H1 (cell line): ENCODE measurements at regions not wholly inside any gene's neighbourhood (a gene's known extent, or its start where the extent isn't known, plus 50 kb on each side); places are given as distances from the start of the nearest gene placed in this dataset.

Experiments used
- CEBPB ChIP-seq: IDR thresholded peaks from 2 replicates; pipeline ENCODE4 v1.6.1; 2012; ENCODE audit warnings: low read depth, low read length
- PHF8 ChIP-seq: fragments of 200-600 bp; sonication (generic); conservative IDR thresholded peaks from 2 replicates; pipeline ENCODE4 v1.7.1; 2012; ENCODE audit warnings: low read depth, mild to moderate bottlenecking, inconsistent platforms, low read length, moderate library complexity
- TF ChIP-seq, protein P1 (sequence below), 3 experiments: IDR thresholded peaks; 1 replicate in 2 of 3; 2 replicates in 1 of 3; pipeline versions ENCODE4 v1.5.1 to v1.6.1; 2011; ENCODE audit warnings: low read length in 3 of 3, mild to moderate bottlenecking in 3 of 3, inconsistent platforms in 2 of 3, low read depth in 1 of 3, moderate library complexity in 1 of 3; ENCODE audit not compliant: insufficient read depth in 1 of 3; ENCODE audit errors: control extremely low read depth in 1 of 3
- TF ChIP-seq, protein P2 (sequence below): fragments of 300-600 bp; sonication (generic); IDR thresholded peaks from 2 replicates; pipeline ENCODE4 v1.7.1; 2012; ENCODE audit warnings: low read length, moderate library complexity, mild to moderate bottlenecking, inconsistent platforms; ENCODE audit not compliant: insufficient replicate concordance
- TF ChIP-seq, protein P3 (sequence below): IDR thresholded peaks from 2 replicates; pipeline ENCODE4 v1.6.1; 2011; ENCODE audit warnings: low read length, improper control_type of control experiment

DNA sequence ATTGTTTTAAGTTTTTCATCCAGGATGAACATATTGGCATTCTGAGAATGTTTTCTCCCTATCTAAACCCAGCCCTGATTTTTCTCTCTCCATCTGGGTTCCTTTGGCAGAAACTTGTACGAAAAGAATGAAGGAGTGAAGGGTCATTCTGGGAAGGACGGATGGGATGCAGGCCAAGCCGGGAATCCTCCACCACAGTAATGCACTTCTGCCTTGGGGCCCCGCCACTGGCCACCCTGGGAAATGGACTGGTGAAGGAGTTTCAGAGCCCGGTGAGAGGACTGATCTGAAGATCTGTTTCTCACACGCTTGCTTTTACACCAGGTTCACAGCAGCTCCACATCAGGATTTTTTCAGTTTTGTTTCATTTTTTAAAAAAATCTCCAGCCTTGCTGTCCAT lies 554.8 kb downstream of the BNC2 start:
- TF ChIP-seq, protein P1, sequence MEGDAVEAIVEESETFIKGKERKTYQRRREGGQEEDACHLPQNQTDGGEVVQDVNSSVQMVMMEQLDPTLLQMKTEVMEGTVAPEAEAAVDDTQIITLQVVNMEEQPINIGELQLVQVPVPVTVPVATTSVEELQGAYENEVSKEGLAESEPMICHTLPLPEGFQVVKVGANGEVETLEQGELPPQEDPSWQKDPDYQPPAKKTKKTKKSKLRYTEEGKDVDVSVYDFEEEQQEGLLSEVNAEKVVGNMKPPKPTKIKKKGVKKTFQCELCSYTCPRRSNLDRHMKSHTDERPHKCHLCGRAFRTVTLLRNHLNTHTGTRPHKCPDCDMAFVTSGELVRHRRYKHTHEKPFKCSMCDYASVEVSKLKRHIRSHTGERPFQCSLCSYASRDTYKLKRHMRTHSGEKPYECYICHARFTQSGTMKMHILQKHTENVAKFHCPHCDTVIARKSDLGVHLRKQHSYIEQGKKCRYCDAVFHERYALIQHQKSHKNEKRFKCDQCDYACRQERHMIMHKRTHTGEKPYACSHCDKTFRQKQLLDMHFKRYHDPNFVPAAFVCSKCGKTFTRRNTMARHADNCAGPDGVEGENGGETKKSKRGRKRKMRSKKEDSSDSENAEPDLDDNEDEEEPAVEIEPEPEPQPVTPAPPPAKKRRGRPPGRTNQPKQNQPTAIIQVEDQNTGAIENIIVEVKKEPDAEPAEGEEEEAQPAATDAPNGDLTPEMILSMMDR (IDR thresholded peaks at IDR 0.05; ENCODE audit: control extremely low read depth in 1 of 3, insufficient read depth in 1 of 3, low read depth in 1 of 3, low read length in 3 of 3): no peak
- no peak for TF ChIP-seq CEBPB
- TF ChIP-seq, protein P2, sequence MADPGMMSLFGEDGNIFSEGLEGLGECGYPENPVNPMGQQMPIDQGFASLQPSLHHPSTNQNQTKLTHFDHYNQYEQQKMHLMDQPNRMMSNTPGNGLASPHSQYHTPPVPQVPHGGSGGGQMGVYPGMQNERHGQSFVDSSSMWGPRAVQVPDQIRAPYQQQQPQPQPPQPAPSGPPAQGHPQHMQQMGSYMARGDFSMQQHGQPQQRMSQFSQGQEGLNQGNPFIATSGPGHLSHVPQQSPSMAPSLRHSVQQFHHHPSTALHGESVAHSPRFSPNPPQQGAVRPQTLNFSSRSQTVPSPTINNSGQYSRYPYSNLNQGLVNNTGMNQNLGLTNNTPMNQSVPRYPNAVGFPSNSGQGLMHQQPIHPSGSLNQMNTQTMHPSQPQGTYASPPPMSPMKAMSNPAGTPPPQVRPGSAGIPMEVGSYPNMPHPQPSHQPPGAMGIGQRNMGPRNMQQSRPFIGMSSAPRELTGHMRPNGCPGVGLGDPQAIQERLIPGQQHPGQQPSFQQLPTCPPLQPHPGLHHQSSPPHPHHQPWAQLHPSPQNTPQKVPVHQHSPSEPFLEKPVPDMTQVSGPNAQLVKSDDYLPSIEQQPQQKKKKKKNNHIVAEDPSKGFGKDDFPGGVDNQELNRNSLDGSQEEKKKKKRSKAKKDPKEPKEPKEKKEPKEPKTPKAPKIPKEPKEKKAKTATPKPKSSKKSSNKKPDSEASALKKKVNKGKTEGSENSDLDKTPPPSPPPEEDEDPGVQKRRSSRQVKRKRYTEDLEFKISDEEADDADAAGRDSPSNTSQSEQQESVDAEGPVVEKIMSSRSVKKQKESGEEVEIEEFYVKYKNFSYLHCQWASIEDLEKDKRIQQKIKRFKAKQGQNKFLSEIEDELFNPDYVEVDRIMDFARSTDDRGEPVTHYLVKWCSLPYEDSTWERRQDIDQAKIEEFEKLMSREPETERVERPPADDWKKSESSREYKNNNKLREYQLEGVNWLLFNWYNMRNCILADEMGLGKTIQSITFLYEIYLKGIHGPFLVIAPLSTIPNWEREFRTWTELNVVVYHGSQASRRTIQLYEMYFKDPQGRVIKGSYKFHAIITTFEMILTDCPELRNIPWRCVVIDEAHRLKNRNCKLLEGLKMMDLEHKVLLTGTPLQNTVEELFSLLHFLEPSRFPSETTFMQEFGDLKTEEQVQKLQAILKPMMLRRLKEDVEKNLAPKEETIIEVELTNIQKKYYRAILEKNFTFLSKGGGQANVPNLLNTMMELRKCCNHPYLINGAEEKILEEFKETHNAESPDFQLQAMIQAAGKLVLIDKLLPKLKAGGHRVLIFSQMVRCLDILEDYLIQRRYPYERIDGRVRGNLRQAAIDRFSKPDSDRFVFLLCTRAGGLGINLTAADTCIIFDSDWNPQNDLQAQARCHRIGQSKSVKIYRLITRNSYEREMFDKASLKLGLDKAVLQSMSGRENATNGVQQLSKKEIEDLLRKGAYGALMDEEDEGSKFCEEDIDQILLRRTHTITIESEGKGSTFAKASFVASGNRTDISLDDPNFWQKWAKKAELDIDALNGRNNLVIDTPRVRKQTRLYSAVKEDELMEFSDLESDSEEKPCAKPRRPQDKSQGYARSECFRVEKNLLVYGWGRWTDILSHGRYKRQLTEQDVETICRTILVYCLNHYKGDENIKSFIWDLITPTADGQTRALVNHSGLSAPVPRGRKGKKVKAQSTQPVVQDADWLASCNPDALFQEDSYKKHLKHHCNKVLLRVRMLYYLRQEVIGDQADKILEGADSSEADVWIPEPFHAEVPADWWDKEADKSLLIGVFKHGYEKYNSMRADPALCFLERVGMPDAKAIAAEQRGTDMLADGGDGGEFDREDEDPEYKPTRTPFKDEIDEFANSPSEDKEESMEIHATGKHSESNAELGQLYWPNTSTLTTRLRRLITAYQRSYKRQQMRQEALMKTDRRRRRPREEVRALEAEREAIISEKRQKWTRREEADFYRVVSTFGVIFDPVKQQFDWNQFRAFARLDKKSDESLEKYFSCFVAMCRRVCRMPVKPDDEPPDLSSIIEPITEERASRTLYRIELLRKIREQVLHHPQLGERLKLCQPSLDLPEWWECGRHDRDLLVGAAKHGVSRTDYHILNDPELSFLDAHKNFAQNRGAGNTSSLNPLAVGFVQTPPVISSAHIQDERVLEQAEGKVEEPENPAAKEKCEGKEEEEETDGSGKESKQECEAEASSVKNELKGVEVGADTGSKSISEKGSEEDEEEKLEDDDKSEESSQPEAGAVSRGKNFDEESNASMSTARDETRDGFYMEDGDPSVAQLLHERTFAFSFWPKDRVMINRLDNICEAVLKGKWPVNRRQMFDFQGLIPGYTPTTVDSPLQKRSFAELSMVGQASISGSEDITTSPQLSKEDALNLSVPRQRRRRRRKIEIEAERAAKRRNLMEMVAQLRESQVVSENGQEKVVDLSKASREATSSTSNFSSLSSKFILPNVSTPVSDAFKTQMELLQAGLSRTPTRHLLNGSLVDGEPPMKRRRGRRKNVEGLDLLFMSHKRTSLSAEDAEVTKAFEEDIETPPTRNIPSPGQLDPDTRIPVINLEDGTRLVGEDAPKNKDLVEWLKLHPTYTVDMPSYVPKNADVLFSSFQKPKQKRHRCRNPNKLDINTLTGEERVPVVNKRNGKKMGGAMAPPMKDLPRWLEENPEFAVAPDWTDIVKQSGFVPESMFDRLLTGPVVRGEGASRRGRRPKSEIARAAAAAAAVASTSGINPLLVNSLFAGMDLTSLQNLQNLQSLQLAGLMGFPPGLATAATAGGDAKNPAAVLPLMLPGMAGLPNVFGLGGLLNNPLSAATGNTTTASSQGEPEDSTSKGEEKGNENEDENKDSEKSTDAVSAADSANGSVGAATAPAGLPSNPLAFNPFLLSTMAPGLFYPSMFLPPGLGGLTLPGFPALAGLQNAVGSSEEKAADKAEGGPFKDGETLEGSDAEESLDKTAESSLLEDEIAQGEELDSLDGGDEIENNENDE: no peak
- TF ChIP-seq, protein P3, sequence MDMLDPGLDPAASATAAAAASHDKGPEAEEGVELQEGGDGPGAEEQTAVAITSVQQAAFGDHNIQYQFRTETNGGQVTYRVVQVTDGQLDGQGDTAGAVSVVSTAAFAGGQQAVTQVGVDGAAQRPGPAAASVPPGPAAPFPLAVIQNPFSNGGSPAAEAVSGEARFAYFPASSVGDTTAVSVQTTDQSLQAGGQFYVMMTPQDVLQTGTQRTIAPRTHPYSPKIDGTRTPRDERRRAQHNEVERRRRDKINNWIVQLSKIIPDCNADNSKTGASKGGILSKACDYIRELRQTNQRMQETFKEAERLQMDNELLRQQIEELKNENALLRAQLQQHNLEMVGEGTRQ: no peak
- TF ChIP-seq PHF8: no peak
